Urothelium cell line (cell line): ENCODE measurements at regions not wholly inside any gene's neighbourhood (a gene's known extent, or its start where the extent isn't known, plus 50 kb on each side); places are given as distances from the start of the nearest gene placed in this dataset.

ENCODE experiments used
- DNase-seq: peaks from one replicate; pipeline ENCODE4 v3.0.0; 2011; ENCODE audit warnings: low spot score, mixed read lengths
- FAIRE-seq: peaks from 2 replicates; lab custom pipeline; 2011; peaks lifted over from hg19 to GRCh38; lab: Jason Lieb, UNC

- DNase-seq (no peak), FAIRE-seq (no peak)
Observed at GRCh38 chr1:34328281-34328799, 151.6 kb downstream of the C1orf94 start.

- no peak for DNase-seq
- FAIRE-seq: no peak
Observed at GRCh38 chr1:34330061-34330460, 153.4 kb downstream of the C1orf94 start.

- DNase-seq (no peak), FAIRE-seq (no peak)
Observed at GRCh38 chr1:34331020-34331926, 154.6 kb downstream of the C1orf94 start.

GRCh38 chr1:34332996-34333395, 156.3 kb downstream of the C1orf94 start:
- DNase-seq (no peak), FAIRE-seq (no peak)

- FAIRE-seq (no peak), DNase-seq (no peak)
Observed at GRCh38 chr1:34338871-34339270, 162.2 kb downstream of the C1orf94 start.

GRCh38 chr1:34341896-34342295, 165.2 kb downstream of the C1orf94 start:
- no peak for FAIRE-seq
- no peak for DNase-seq

- FAIRE-seq (no peak), DNase-seq (no peak)
Observed at GRCh38 chr1:34342334-34342733, 165.6 kb downstream of the C1orf94 start.

- FAIRE-seq: no peak
- DNase-seq: no peak
Observed at GRCh38 chr1:34346128-34346527, 169.4 kb downstream of the C1orf94 start.

GRCh38 chr1:34353409-34353808, 176.7 kb downstream of the C1orf94 start:
- no peak for FAIRE-seq
- no peak for DNase-seq

GRCh38 chr1:34354367-34354766, 177.7 kb downstream of the C1orf94 start:
- no peak for DNase-seq
- no peak for FAIRE-seq

GRCh38 chr1:34356853-34357252, 180.1 kb downstream of the C1orf94 start:
- FAIRE-seq (no peak), DNase-seq (no peak)

- FAIRE-seq: no peak
- no peak for DNase-seq
Observed at GRCh38 chr1:34358636-34359035, 181.9 kb downstream of the C1orf94 start.

GRCh38 chr1:34359411-34359810, 182.7 kb downstream of the C1orf94 start:
- no peak for DNase-seq

GRCh38 chr1:34360574-34360973, 183.9 kb downstream of the C1orf94 start:
- DNase-seq (no peak), FAIRE-seq (no peak)

More at GRCh38 chr1:34359411-34359810, 182.7 kb downstream of the C1orf94 start:
- FAIRE-seq: no peak

- FAIRE-seq: no peak
Observed at GRCh38 chr1:34361121-34361520, 184.4 kb downstream of the C1orf94 start.

GRCh38 chr1:34361781-34362357, 185.2 kb downstream of the C1orf94 start:
- peak; percentile 46 for FAIRE-seq
- DNase-seq: no peak

More at GRCh38 chr1:34361121-34361520, 184.4 kb downstream of the C1orf94 start:
- no peak for DNase-seq

GRCh38 chr1:34362949-34363348, 186.2 kb downstream of the C1orf94 start:
- FAIRE-seq: no peak
- no peak for DNase-seq

- DNase-seq: no peak
- no peak for FAIRE-seq
Observed at GRCh38 chr1:34363447-34363846, 186.7 kb downstream of the C1orf94 start.

GRCh38 chr1:34363915-34364314, 187.2 kb downstream of the C1orf94 start:
- no peak for FAIRE-seq
- no peak for DNase-seq

- DNase-seq: no peak
- FAIRE-seq: no peak
Observed at GRCh38 chr1:34364376-34364775, 187.7 kb downstream of the C1orf94 start.

GRCh38 chr1:34365295-34365694, 188.6 kb downstream of the C1orf94 start:
- DNase-seq: no peak
- FAIRE-seq: no peak
